Chondrocyte (in vitro differentiated cells): ENCODE measurements at regions not wholly inside any gene's neighbourhood (a gene's known extent, or its start where the extent isn't known, plus 50 kb on each side); places are given as distances from the start of the nearest gene placed in this dataset.

ENCODE experiments used
- DNase-seq: peaks from one replicate; pipeline ENCODE4 v3.0.0; 2021; ENCODE audit warnings: mixed read lengths, low spot score
- H3K27ac Mint-ChIP-seq: one replicate; pipeline ENCODE4 v1.8.0; 2021; ENCODE audit warnings: mild to moderate bottlenecking, moderate library complexity, mixed read lengths; ENCODE audit not compliant: unreplicated experiment
- H3K27me3 Mint-ChIP-seq: 2 replicates; pipeline ENCODE4 v1.8.0; 2021; ENCODE audit warnings: low read depth, mixed read lengths
- H3K36me3 Mint-ChIP-seq: 2 replicates; pipeline ENCODE4 v1.8.0; 2021; ENCODE audit warnings: low read depth, mixed read lengths
- H3K4me1 Mint-ChIP-seq: 2 replicates; pipeline ENCODE4 v1.8.0; 2021; ENCODE audit warnings: low read depth, mild to moderate bottlenecking, mixed read lengths
- H3K4me3 Mint-ChIP-seq: one replicate; pipeline ENCODE4 v1.8.0; 2021; ENCODE audit warnings: mild to moderate bottlenecking, moderate library complexity, mixed read lengths; ENCODE audit not compliant: unreplicated experiment
- H3K9me3 Mint-ChIP-seq: 2 replicates; pipeline ENCODE4 v1.8.0; 2021; ENCODE audit warnings: low read depth, mixed read lengths
- TF ChIP-seq, protein P1 (sequence below): fragments of 200-600 bp; sonication (generic); IDR thresholded peaks from 2 replicates; pipeline ENCODE4 v1.5.0; 2021; ENCODE audit warnings: antibody characterized with exemption, mild to moderate bottlenecking, moderate library complexity

DNA sequence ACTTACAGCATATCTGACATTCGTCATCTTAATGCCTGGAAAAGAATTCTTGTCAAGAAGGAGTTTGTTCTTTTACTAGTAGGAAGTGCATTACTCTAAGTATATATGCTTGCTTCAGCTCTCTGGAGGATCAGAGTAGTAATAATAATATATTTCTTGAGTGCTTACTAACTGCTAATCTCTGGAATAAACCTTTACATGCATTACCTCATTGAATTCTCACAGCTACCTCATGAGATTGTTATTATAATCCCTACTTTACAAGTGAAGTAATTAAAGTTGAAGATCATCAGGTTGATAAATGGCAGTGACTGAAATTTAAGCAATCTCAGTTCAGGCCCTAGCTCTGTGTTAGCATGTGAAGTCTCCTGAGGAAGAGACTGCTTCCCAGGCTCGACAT is 115.0 kb upstream of the PDE5A start:
- no peak overlapping the region for H3K27ac Mint-ChIP-seq
- H3K4me3 Mint-ChIP-seq, result no peak overlapping the region
- no peaks in the 10 kb centered on the region for H3K36me3 Mint-ChIP-seq
- no peaks in the 10 kb centered on the region for H3K27me3 Mint-ChIP-seq
- TF ChIP-seq, protein P1, sequence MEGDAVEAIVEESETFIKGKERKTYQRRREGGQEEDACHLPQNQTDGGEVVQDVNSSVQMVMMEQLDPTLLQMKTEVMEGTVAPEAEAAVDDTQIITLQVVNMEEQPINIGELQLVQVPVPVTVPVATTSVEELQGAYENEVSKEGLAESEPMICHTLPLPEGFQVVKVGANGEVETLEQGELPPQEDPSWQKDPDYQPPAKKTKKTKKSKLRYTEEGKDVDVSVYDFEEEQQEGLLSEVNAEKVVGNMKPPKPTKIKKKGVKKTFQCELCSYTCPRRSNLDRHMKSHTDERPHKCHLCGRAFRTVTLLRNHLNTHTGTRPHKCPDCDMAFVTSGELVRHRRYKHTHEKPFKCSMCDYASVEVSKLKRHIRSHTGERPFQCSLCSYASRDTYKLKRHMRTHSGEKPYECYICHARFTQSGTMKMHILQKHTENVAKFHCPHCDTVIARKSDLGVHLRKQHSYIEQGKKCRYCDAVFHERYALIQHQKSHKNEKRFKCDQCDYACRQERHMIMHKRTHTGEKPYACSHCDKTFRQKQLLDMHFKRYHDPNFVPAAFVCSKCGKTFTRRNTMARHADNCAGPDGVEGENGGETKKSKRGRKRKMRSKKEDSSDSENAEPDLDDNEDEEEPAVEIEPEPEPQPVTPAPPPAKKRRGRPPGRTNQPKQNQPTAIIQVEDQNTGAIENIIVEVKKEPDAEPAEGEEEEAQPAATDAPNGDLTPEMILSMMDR, result no peak
- no peak for DNase-seq
- H3K4me1 Mint-ChIP-seq, result no peaks in the 10 kb centered on the region
- H3K9me3 Mint-ChIP-seq, result no peaks in the 10 kb centered on the region

DNA sequence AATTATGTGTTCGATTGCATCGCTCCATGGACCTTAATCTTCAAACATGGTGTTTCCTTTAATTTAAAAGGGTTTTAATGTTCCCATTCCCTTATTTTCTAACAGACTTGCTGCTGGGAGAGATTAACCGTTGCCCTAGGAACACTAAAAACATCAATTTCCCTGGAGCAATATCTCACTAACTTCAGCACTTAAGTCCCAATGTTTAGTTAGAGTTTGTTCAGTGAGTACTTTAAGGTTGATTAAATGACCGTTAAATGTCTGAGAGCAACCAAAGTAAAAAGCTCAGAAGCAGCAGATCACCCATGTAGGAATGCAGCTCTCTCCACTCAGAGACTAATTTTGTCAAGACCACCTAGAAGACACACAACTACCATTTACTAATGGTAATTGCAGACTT is 111.2 kb upstream of the PDE5A start:
- Mint-ChIP-seq H3K27ac (no peak overlapping the region), H3K4me1 (peaks cover 11% of the 10 kb centered on the region), H3K9me3 (no peaks in the 10 kb centered on the region), H3K4me3 (no peak overlapping the region), H3K27me3 (no peaks in the 10 kb centered on the region), H3K36me3 (no peaks in the 10 kb centered on the region)
- TF ChIP-seq, protein P1, result no peak
- no peak for DNase-seq

DNA sequence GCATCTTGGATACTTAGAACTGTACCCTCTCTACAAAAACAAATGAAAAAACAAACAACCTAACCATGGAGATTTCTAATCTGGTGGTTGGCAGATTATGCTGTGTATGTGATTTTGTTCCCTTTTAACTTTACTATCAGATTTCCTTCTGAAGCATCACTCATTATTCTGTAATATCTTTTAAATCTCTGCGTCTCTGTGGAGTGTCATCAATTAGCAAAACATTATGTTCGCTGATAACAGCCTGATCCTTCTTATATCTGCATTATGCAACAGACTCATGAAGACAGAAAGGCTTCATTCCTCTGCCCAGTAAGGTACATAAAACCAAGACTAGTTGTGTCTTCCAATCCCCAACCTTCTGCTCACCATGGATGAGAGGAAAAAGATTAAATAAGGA is 110.3 kb upstream of the PDE5A start:
- Mint-ChIP-seq H3K4me1 (peaks cover 20% of the 10 kb centered on the region), H3K36me3 (no peaks in the 10 kb centered on the region), H3K27ac (no peak overlapping the region), H3K4me3 (no peak overlapping the region), H3K9me3 (no peaks in the 10 kb centered on the region), H3K27me3 (no peaks in the 10 kb centered on the region)
- no peak for DNase-seq
- TF ChIP-seq, protein P1, result no peak

DNA sequence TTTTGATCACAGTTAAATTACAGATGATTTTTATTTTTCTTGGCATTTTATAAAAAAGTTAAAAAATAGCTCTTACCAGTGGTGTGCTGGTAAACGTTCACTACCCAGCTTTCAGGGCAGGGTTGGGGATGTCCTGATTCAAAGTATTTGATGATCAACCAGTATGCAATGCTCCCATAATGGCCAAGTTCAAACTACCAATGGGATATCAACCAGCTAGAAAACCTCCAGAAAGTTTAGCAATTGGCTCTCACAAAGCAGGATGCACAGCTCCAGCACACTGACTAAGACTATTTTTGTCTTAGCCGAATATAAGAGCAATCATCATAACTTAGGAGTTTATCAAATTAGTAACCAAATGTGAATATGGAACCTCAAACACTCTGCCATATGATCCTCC is 108.0 kb upstream of the PDE5A start:
- H3K27ac Mint-ChIP-seq, result no peak overlapping the region
- no peaks in the 10 kb centered on the region for H3K9me3 Mint-ChIP-seq
- no peaks in the 10 kb centered on the region for H3K27me3 Mint-ChIP-seq
- TF ChIP-seq, protein P1, result no peak
- H3K4me1 Mint-ChIP-seq, result peaks cover 44% of the 10 kb centered on the region
- H3K36me3 Mint-ChIP-seq, result no peaks in the 10 kb centered on the region
- DNase-seq, result no peak
- H3K4me3 Mint-ChIP-seq, result no peak overlapping the region

DNA sequence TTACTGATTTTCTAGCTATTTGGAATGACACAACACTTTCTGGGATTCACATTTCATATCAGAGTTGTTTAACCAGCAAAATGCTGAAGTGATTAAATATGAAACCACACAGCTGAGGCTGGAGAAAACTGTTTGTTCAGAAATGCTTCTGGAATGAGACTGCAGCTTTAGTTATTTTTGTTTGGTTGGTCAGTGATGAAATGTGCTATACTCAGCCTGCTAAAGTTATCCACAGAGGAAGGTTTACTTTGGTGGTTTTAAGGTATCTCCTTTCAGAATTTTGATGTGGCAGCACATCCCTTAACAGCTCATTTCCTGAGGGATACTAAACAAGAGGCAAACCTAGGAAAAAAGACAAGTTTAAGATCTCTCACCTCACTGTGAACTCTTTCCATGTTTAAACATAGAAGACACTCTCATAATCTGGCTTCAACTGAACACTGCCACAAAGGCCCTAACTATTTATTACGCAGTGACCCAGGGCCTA is 106.6 kb upstream of the PDE5A start:
- peak overlapping the region; percentile 94 for H3K27ac Mint-ChIP-seq
- H3K36me3 Mint-ChIP-seq, result no peaks in the 10 kb centered on the region
- no peaks in the 10 kb centered on the region for H3K9me3 Mint-ChIP-seq
- TF ChIP-seq, protein P1, result no peak
- peaks cover 57% of the 10 kb centered on the region for H3K4me1 Mint-ChIP-seq
- no peak for DNase-seq
- H3K27me3 Mint-ChIP-seq, result no peaks in the 10 kb centered on the region
- no peak overlapping the region for H3K4me3 Mint-ChIP-seq
